Mesenteric fat pad (tissue), 1 donor: ENCODE measurements at regions not wholly inside any gene's neighbourhood (a gene's known extent, or its start where the extent isn't known, plus 50 kb on each side); places are given as distances from the start of the nearest gene placed in this dataset.

Experiments
- DNase-seq: peaks from one replicate; pipeline ENCODE4 v3.0.0-alpha.2; 2020; ENCODE audit warnings: low spot score
- donor health status: DM: yes; HTN: yes; CAD: no.

- DNase-seq, result no peak
Measured at GRCh38 chr13:103349211-103349980, 283.2 kb upstream of the SLC10A2 start.

DNA sequence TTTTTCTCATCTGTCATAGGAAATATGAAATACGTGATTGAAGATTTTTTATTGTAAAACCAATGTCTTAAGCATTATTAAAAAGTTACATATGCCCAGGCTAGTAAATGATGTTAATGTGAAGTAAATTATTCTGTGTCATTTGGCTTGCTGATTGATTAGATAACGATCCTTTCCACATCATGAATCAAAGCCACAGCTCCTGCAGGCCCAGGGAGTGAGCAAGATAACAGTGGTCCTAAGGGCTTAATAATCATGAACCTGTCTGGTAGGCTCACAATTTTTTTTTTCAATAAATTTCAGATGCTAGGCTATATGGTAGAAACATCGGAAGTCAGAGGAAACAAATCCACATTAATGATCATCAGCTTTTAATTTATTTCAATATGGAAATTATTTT is 269.0 kb upstream of the SLC10A2 start:
- DNase-seq, result no peak

DNA sequence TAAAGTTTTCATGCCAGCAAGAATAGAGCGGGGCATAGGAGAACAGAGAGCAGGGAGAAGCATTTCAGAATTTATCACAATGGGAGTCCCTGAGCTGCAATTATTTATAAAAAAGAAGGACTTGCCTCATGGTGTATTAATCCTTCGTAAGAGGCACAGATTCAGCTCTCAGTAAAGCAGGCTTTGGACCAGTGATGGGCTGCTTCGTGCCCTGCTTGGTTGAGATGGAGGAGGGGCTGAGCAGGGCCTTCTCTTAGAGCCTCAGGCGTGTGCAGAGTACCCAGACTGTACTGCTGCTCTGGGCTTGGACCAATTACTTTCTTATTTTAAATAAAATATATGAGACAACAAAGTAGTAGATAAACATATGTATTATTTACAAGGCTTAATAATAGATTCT is 265.7 kb upstream of the SLC10A2 start:
- no peak for DNase-seq

- no peak for DNase-seq
Measured at GRCh38 chr13:103328899-103329298, 262.7 kb upstream of the SLC10A2 start.

DNA sequence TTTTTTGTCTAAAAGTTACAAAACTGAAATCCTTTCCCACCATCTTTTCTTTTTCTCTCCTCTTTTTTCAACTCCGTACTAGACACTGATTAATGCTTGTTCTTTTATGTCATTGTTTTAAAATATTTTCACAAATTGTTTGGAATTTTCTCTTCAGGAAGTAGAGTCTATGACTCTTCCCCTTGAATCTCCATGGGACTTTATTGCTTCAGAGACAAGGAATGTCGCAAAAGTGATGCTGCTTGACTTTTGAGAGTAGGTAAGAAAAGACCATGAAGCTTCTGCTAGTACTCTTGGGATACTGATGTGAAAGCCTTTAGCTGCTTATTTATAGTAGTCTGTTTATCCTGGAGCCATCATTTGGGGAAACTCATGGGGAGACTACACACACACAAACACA is 260.1 kb upstream of the SLC10A2 start:
- no peak for DNase-seq

DNA sequence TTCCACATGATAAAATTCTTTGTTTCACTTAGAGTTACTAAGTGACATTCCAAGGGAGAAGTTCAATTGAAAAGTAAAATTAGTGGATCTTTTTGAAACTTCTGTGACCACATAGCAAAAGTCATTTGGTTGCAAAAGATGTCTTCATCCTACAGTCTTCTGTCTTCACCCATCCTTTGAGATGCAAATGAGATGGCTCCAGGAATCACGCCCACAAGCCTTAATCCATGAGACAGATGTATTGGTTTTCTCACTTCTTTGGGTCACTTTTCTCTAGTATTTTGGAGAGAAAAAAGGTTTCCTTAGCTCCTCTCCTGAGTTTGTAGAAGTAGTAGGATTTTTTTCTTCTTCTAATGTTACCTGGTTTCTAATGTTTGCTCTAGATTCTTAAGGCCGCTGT is 259.5 kb upstream of the SLC10A2 start:
- DNase-seq, result no peak

GRCh38 chr13:103324641-103325040 is 258.4 kb upstream of the SLC10A2 start:
- DNase-seq, result no peak

GRCh38 chr13:103315711-103316110 is 249.5 kb upstream of the SLC10A2 start:
- no peak for DNase-seq

DNA sequence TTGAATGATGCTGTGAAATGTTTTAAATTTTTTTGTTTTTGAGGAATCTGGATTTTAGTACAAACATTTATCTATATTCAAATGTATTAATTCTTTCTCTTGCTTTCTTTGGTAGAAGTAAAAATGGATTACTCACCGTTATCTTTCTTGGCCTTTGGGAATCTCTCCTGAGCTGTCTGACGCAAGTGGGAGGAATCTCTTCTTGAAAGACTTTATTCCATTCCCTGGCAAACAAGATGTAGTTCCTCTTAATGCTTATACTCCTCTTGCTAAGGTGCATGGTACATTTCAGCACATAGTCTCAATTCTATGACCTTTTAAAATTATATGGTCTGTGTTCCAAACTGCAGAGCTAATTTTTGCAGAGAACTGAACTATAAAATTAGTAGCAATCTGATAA is 246.2 kb upstream of the SLC10A2 start:
- DNase-seq, result no peak

GRCh38 chr13:103308667-103309066 is 242.4 kb upstream of the SLC10A2 start:
- DNase-seq, result no peak

DNA sequence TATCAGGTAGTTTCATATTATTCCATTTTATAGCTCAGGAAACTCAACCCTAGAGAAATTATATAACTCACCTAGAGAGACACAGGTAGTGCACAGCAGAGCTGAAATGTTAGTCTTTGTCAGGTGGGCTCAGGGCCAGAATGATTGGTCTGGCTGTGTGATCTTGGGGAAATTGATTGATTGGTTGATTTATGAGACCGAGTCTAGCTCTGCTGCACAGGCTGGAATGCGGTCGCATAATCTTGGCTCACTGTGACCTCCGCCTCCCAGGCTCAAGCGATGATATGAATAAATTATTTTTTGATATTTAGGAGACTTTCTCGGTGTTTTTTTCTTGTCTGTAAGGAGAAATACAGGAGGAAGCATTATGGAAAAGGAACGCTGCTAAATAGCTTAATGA is 239.9 kb upstream of the SLC10A2 start:
- DNase-seq, result no peak

DNA sequence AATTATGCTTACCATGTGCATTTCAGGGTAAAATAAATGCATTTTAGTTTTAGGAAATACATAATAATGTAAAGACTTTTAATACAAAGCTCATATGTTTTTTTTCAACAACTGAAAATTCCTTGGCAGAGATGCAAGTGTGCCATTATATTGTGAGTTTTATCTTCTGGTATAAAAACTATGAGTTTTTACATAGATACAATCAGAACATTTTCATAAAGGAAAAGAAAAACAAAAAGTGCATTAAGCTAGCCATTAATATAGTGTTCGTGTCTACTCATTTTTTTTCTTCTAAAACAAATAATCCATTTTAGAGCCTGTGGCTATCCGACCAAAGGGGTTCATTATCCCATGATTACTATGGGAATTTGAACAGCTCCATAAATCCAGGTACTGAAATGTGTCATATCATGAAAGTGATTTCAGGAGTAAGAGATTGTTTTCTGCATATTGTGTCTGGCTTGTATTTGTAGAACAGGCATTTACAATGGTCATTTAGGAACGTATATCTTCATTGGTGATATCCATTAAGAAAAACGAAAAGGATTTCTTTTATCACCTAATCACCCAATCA is 236.9 kb upstream of the SLC10A2 start:
- DNase-seq, result no peak

DNA sequence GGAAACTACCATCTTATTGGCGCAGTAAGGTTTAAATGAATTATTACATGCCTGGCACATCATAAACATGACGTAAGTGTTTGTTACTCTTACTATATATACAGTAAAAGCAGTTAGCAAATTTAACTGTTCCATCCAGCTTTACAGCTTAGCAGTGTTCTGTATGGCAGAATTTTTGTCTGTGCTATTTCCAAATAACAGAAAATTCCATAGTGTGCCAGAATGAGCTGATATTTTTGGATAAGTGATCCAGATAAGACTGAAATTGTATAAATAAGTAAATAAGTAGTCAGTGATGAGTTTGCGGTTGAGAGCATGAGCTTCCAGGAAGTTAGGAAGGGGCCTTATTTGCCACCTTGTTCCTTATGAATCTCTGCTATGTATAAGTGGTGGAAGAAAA is 236.5 kb upstream of the SLC10A2 start:
- DNase-seq, result no peak

GRCh38 chr13:103299079-103299478 is 232.9 kb upstream of the SLC10A2 start:
- DNase-seq, result no peak

DNA sequence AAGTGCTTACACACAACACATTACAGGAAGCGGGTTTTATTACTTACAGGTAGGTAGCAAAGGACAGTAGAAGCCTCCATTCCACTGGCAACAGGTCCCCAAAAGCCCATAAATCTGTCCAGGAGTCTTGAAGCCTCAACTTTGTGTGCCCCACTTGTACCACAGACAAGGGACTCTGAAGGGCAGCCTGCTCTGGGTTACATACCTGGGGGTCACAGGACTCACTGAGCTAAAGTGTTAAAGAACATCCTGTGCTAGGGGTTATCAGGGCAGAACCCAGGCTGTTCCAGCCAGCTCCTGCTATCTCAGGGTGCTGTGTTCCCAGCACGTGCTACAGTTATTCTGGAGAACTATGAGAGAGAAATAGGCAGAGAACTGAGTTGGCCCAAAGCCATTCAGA is 230.9 kb upstream of the SLC10A2 start:
- DNase-seq, result no peak

DNA sequence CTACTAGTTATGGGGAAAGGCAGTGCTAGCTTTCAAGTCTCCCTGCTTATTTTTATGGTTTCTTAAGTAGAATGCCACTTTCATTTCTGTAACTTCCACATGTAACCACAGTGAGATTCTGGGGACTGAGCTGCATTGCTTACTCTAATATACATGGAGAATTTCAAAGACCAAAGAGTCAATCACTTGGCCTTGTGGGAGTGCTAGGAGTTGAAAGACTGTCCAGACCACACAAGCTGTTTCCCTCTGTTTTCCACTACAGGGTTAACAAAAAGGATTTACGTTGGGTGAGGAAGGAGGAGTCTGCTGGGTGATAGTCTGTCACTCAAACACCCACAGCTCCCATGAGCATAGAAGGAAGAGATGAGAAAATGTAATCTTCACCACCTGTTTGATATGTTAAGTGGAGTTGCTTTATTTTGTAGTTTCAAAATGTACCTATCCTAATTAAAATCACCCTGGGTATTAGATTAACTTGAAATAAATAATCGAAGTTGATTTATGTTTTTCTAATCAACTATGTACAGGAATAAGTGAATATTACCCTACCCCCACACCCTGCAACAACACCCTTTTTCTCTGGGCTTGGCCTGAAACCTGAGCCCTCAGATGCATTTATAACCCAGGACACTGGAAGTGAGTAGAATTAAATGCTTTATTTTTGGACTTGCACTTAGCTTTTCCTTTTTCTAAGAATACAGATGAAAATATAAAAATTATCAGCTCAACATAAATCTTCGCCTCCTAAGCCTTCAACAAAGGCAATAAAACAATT is 225.8 kb upstream of the SLC10A2 start:
- DNase-seq, result no peak

DNA sequence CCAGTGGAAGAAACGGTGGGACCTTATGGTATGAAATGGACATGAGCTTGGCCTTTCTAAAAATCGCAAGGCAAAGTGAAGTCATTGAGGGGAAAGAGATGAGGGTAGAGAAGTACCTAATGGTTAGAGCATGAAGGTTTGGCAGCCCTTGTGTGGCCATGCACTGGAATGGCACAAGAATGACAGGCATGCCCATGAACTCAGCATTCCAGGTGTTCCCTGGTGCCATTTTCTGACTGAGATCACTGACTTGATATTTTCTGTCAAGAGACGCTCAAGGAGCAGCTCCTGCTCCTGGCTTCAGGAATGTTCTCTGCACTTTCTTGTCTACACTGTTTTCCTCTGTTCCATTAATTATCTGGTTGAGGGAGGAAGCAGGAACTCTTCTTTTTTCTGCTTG is 225.0 kb upstream of the SLC10A2 start:
- DNase-seq, result no peak

- DNase-seq, result no peak
Measured at GRCh38 chr13:103289681-103290080, 223.5 kb upstream of the SLC10A2 start.

GRCh38 chr13:103288114-103288513 is 221.9 kb upstream of the SLC10A2 start:
- DNase-seq, result no peak

GRCh38 chr13:103287659-103288058 is 221.4 kb upstream of the SLC10A2 start:
- DNase-seq, result no peak

- no peak for DNase-seq
Measured at GRCh38 chr13:103284466-103284865, 218.2 kb upstream of the SLC10A2 start.

GRCh38 chr13:103283451-103283820 is 217.2 kb upstream of the SLC10A2 start:
- DNase-seq, result no peak
